ENCODE measurements at regions not wholly inside any gene's neighbourhood (a gene's known extent, or its start where the extent isn't known, plus 50 kb on each side); places are given as distances from the start of the nearest gene placed in this dataset.

- TF ChIP-seq CTCF (conservative IDR thresholded peaks at IDR 0.05; ENCODE audit: control insufficient read depth, insufficient read depth, low read depth, low read length), result no peak
- no peak overlapping the region for H3K4me3 ChIP-seq (ENCODE audit: control insufficient read depth, low read depth, low read length)
- DNase-seq (ENCODE audit: low read depth), result no peak
These were observed 294.5 kb downstream of the C3orf38 start for GRCh38 chr3:88444251-88444650.

- no peak for TF ChIP-seq CTCF (conservative IDR thresholded peaks at IDR 0.05; ENCODE audit: control insufficient read depth, insufficient read depth, low read depth, low read length)
- H3K4me3 ChIP-seq (ENCODE audit: control insufficient read depth, low read depth, low read length), result no peak overlapping the region
- no peak for DNase-seq (ENCODE audit: low read depth)
These were observed 302.5 kb downstream of the C3orf38 start for GRCh38 chr3:88452228-88452627.

- no peak overlapping the region for H3K4me3 ChIP-seq (ENCODE audit: control insufficient read depth, low read depth, low read length)
- TF ChIP-seq CTCF (conservative IDR thresholded peaks at IDR 0.05; ENCODE audit: control insufficient read depth, insufficient read depth, low read depth, low read length), result no peak
- no peak for DNase-seq (ENCODE audit: low read depth)
These were observed 310.6 kb downstream of the C3orf38 start for GRCh38 chr3:88460369-88460768.

GRCh38 chr3:88462230-88462629 lies 312.5 kb downstream of the C3orf38 start:
- DNase-seq (ENCODE audit: low read depth), result no peak
- TF ChIP-seq CTCF (conservative IDR thresholded peaks at IDR 0.05; ENCODE audit: control insufficient read depth, insufficient read depth, low read depth, low read length), result no peak
- no peak overlapping the region for H3K4me3 ChIP-seq (ENCODE audit: control insufficient read depth, low read depth, low read length)

GRCh38 chr3:88467191-88467590 lies 317.4 kb downstream of the C3orf38 start:
- H3K4me3 ChIP-seq (ENCODE audit: control insufficient read depth, low read depth, low read length), result no peak overlapping the region
- no peak for TF ChIP-seq CTCF (conservative IDR thresholded peaks at IDR 0.05; ENCODE audit: control insufficient read depth, insufficient read depth, low read depth, low read length)
- no peak for DNase-seq (ENCODE audit: low read depth)

GRCh38 chr3:88469216-88469615 lies 319.5 kb downstream of the C3orf38 start:
- no peak for DNase-seq (ENCODE audit: low read depth)
- no peak overlapping the region for H3K4me3 ChIP-seq (ENCODE audit: control insufficient read depth, low read depth, low read length)
- TF ChIP-seq CTCF (conservative IDR thresholded peaks at IDR 0.05; ENCODE audit: control insufficient read depth, insufficient read depth, low read depth, low read length), result no peak

GRCh38 chr3:88478460-88478859 lies 328.7 kb downstream of the C3orf38 start:
- TF ChIP-seq CTCF (conservative IDR thresholded peaks at IDR 0.05; ENCODE audit: control insufficient read depth, insufficient read depth, low read depth, low read length), result no peak
- H3K4me3 ChIP-seq (ENCODE audit: control insufficient read depth, low read depth, low read length), result no peak overlapping the region
- no peak for DNase-seq (ENCODE audit: low read depth)

Data from fibroblast of mammary gland (primary cell).